B cell (primary cell): ENCODE measurements at regions not wholly inside any gene's neighbourhood (a gene's known extent, or its start where the extent isn't known, plus 50 kb on each side); places are given as distances from the start of the nearest gene placed in this dataset.

Experiments
- ATAC-seq: fragments of 200-7000 bp; cut with Tn5 transposase; one replicate; pipeline ENCODE4 v1.10.0; 2021; ENCODE audit warnings: low read depth, mild to moderate bottlenecking, moderate number of reproducible peaks, moderate library complexity
- CTCF ChIA-PET: fragments of 350-600 bp; sonication (Branson Sonifier 250); formaldehyde crosslinking; loops from one replicate; lab custom pipeline; 2021; ENCODE audit warnings: antibody characterized with exemption, inconsistent platforms; lab: Charles Lee
- POLR2A ChIA-PET: fragments of 350-600 bp; sonication (Branson Sonifier 250); formaldehyde crosslinking; loops from one replicate; lab custom pipeline; 2021; ENCODE audit warnings: antibody characterized with exemption; lab: Charles Lee
- DNase-seq: peaks from one replicate; pipeline ENCODE4 v3.0.0; 2013
- H2AFZ ChIP-seq: 2 replicates; pipeline ENCODE4 v1.6.1; 2012; ENCODE audit warnings: mild to moderate bottlenecking, low read depth, low read length; ENCODE audit not compliant: insufficient read depth, poor library complexity, severe bottlenecking
- H3K27ac ChIP-seq, 2 donors: 1 replicate in 1 of 2; 2 replicates in 1 of 2; pipeline ENCODE4 v1.5.1; 2012 to 2013; ENCODE audit warnings: low read length in 2 of 2, mild to moderate bottlenecking in 2 of 2, moderate library complexity in 1 of 2
- H3K27me3 ChIP-seq, 4 experiments: fragments of 200-600 bp in 1 of 4; sonication (generic) in 1 of 4; replicated peaks in 1 of 4; 1 replicate in 2 of 4; 2 replicates in 2 of 4; pipeline versions ENCODE4 v1.6.1 to v1.7.0; 2013 to 2016; ENCODE audit warnings: low read length in 3 of 4, mild to moderate bottlenecking in 2 of 4, mixed read lengths in 1 of 4, moderate library complexity in 1 of 4; ENCODE audit not compliant: insufficient read depth in 4 of 4, control insufficient read depth in 3 of 4; ENCODE audit errors: control extremely low read depth in 1 of 4
- H3K36me3 ChIP-seq, 2 experiments: replicated peaks in 1 of 2; 1 replicate in 1 of 2; 2 replicates in 1 of 2; pipeline versions ENCODE4 v1.6.1 to v1.7.1; 2013; ENCODE audit warnings: low read length in 1 of 2; ENCODE audit not compliant: insufficient read depth in 2 of 2, control insufficient read depth in 1 of 2; ENCODE audit errors: control extremely low read depth in 1 of 2, extremely low read depth in 1 of 2
- H3K4me1 ChIP-seq, 2 donors: fragments of 200-600 bp in 1 of 2; sonication (generic) in 1 of 2; 1 replicate in 1 of 2; 2 replicates in 1 of 2; pipeline versions ENCODE4 v1.5.1 to v1.6.1; 2013 to 2017; ENCODE audit warnings: low read length in 2 of 2; ENCODE audit not compliant: control insufficient read depth in 2 of 2, insufficient read depth in 2 of 2
- H3K4me2 ChIP-seq: replicated peaks from 2 replicates; pipeline ENCODE3; 2012; ENCODE audit warnings: mild to moderate bottlenecking, low read depth, low read length; ENCODE audit not compliant: poor library complexity, severe bottlenecking
- H3K4me3 ChIP-seq, 5 experiments: fragments of 200-600 bp in 1 of 5; sonication (generic) in 1 of 5; 1 replicate in 3 of 5; 2 replicates in 2 of 5; pipeline versions ENCODE4 v1.5.1 to v1.7.0; 2011 to 2016; ENCODE audit warnings: low read length in 4 of 5, mild to moderate bottlenecking in 4 of 5, low read depth in 2 of 5, control low read depth in 1 of 5, moderate library complexity in 1 of 5; ENCODE audit not compliant: insufficient read depth in 1 of 5; ENCODE audit errors: control extremely low read depth in 1 of 5, extremely low read depth in 1 of 5
- H3K79me2 ChIP-seq: fragments of 200-600 bp; sonication (generic); one replicate; pipeline ENCODE4 v1.6.0; 2016; ENCODE audit warnings: low read length; ENCODE audit not compliant: control insufficient read depth, insufficient read depth
- H3K9ac ChIP-seq: fragments of 200-600 bp; sonication (generic); 2 replicates; pipeline ENCODE4 v1.6.1; 2017; ENCODE audit warnings: mild to moderate bottlenecking, low read length, moderate library complexity
- H3K9me3 ChIP-seq, 3 donors: one replicate each; pipeline versions ENCODE4 v1.6.1 to v1.7.1; 2013; ENCODE audit warnings: low read length in 2 of 3; ENCODE audit not compliant: control insufficient read depth in 2 of 3, insufficient read depth in 1 of 3; ENCODE audit errors: control extremely low read depth in 1 of 3
- H4K20me1 ChIP-seq: 2 replicates; pipeline ENCODE4 v1.6.0; 2012; ENCODE audit warnings: mild to moderate bottlenecking, low read length; ENCODE audit not compliant: insufficient read depth, control insufficient read depth, poor library complexity, severe bottlenecking
- H3K27ac Mint-ChIP-seq: one replicate; pipeline ENCODE4 v1.8.0; 2021; ENCODE audit warnings: mixed read lengths
- H3K27me3 Mint-ChIP-seq: one replicate; pipeline ENCODE4 v1.8.0; 2021; ENCODE audit warnings: mixed read lengths
- H3K4me1 Mint-ChIP-seq: one replicate; pipeline ENCODE4 v1.8.0; 2021; ENCODE audit warnings: mixed read lengths
- H3K4me3 Mint-ChIP-seq: one replicate; pipeline ENCODE4 v1.8.0; 2021; ENCODE audit warnings: mixed read lengths
- H3K9me3 Mint-ChIP-seq: one replicate; pipeline ENCODE4 v1.8.0; 2022; ENCODE audit warnings: mixed read lengths; ENCODE audit not compliant: insufficient read depth
- EZH2 ChIP-seq: IDR thresholded peaks from 2 replicates; pipeline ENCODE4 v1.6.1; 2012; ENCODE audit warnings: borderline replicate concordance, low read depth, mild to moderate bottlenecking, moderate library complexity, low read length; ENCODE audit not compliant: insufficient read depth, poor library complexity, severe bottlenecking
- WGBS: methylation state at CpG from one replicate; pipeline ENCODE4 v1.1.5; 2013; ENCODE audit warnings: missing lambda C conversion rate; ENCODE audit not compliant: insufficient coverage; 5-methylcytosine and 5-hydroxymethylcytosine counted together
- intact Hi-C: fragments of 100-400 bp; cut with micrococcal nuclease; formaldehyde crosslinking; loops from one replicate; pipeline ENCODE4 v1.10.0; 2022
- TF ChIP-seq, protein P1 (sequence below): fragments of 200-600 bp; IDR thresholded peaks from one replicate; pipeline ENCODE4 v1.8.0; 2022; ENCODE audit warnings: antibody characterized with exemption, mild to moderate bottlenecking

DNA sequence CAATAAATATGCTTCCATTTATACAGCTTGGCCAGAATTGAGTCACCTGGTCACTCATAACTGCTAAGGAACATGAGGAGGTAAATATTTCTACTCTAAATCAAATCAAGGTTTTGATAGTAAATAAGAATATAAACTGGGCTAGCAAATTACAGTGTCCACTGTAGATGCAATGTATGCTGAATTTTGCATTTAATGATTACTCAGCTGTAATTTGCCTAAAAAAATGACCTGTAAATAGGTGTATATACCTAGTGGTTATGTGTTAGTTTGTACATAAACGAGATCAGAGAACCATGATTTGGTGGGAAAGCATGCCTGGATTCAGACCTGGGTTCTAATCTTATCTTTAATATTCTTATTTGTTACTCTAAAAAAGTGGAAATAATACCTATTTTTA is 76.6 kb upstream of the CNTN1 start:
- H3K27ac ChIP-seq = no peak overlapping the region
- Mint-ChIP-seq H3K4me1 (no peaks in the 10 kb centered on the region), H3K27me3 (no peaks in the 10 kb centered on the region), H3K27ac (no peak overlapping the region), H3K4me3 (no peak overlapping the region), H3K9me3 (no peaks in the 10 kb centered on the region)
- CTCF ChIA-PET = no interaction called here
- no peaks in the 10 kb centered on the region for H3K9me3 ChIP-seq
- H3K4me1 ChIP-seq = no peaks in the 10 kb centered on the region
- no peak for ATAC-seq
- H3K4me3 ChIP-seq = no peak overlapping the region
- no peak overlapping the region for H2AFZ ChIP-seq
- no peaks in the 10 kb centered on the region for H3K36me3 ChIP-seq
- H3K27me3 ChIP-seq = no peaks in the 10 kb centered on the region
- DNase-seq = no peak
- TF ChIP-seq, protein P1, sequence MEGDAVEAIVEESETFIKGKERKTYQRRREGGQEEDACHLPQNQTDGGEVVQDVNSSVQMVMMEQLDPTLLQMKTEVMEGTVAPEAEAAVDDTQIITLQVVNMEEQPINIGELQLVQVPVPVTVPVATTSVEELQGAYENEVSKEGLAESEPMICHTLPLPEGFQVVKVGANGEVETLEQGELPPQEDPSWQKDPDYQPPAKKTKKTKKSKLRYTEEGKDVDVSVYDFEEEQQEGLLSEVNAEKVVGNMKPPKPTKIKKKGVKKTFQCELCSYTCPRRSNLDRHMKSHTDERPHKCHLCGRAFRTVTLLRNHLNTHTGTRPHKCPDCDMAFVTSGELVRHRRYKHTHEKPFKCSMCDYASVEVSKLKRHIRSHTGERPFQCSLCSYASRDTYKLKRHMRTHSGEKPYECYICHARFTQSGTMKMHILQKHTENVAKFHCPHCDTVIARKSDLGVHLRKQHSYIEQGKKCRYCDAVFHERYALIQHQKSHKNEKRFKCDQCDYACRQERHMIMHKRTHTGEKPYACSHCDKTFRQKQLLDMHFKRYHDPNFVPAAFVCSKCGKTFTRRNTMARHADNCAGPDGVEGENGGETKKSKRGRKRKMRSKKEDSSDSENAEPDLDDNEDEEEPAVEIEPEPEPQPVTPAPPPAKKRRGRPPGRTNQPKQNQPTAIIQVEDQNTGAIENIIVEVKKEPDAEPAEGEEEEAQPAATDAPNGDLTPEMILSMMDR = no peak
- TF ChIP-seq EZH2 = no peak
- no CpG with 5 or more reads among the region's 1 CpG for whole genome bisulfite sequencing
- H3K9ac ChIP-seq = no peak overlapping the region
- no peaks in the 10 kb centered on the region for H4K20me1 ChIP-seq
- POLR2A ChIA-PET = no interaction called here
- H3K79me2 ChIP-seq = no peaks in the 10 kb centered on the region
- H3K4me2 ChIP-seq = no peak overlapping the region
- intact Hi-C loops = no loop called here

DNA sequence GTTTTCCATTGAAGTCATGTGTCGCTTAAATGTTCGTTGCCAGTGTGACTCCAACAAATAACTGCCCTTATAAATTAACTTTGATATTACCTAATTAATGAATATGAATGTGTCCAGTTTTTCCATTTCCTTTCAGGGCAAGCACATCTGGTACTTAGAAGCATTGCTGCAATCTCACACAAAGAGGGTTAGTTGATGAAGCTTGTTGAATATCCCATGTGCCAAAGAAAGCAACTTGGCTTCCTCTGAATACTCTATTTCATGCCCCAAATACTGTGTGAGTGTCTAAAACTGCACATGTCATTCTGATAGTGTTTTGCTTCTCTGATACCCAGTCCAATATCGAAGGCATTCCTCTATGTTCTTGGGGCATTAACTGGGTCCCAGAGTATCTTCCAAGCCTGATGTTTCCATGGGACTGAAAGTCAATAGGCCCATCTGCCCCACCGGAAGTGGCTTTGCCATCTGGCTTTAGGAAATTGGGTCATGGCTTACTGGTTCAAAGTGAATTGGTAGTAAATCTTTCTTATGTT is 75.8 kb upstream of the CNTN1 start:
- Mint-ChIP-seq H3K27ac (no peak overlapping the region), H3K9me3 (no peaks in the 10 kb centered on the region), H3K4me3 (no peak overlapping the region), H3K4me1 (no peaks in the 10 kb centered on the region), H3K27me3 (no peaks in the 10 kb centered on the region)
- DNase-seq (no peak), ATAC-seq (no peak)
- no peaks in the 10 kb centered on the region for H3K36me3 ChIP-seq
- CTCF ChIA-PET = no interaction called here
- no peak overlapping the region for H3K27ac ChIP-seq
- no peak for TF ChIP-seq EZH2
- TF ChIP-seq, protein P1 = no peak
- H4K20me1 ChIP-seq = no peaks in the 10 kb centered on the region
- no peaks in the 10 kb centered on the region for H3K9me3 ChIP-seq
- H3K4me1 ChIP-seq = no peaks in the 10 kb centered on the region
- 75% methylated on average over 2 of the region's 4 CpGs for WGBS
- no peak overlapping the region for H2AFZ ChIP-seq
- no peak overlapping the region for H3K4me3 ChIP-seq
- POLR2A ChIA-PET = no interaction called here
- intact Hi-C loops = no loop called here
- H3K27me3 ChIP-seq = no peaks in the 10 kb centered on the region
- no peak overlapping the region for H3K4me2 ChIP-seq
- no peaks in the 10 kb centered on the region for H3K79me2 ChIP-seq
- H3K9ac ChIP-seq = no peak overlapping the region
